ENCODE measurements at regions not wholly inside any gene's neighbourhood (a gene's known extent, or its start where the extent isn't known, plus 50 kb on each side); places are given as distances from the start of the nearest gene placed in this dataset.

GRCh38 chr7:131839967-131840690 lies 283.7 kb upstream of the PODXL start:
- TF ChIP-seq EZH2 (IDR thresholded peaks at IDR 0.05; ENCODE audit: borderline replicate concordance, low read depth, low read length, severe bottlenecking) (no peak), CTCF (IDR thresholded peaks at IDR 0.05; ENCODE audit: borderline replicate concordance, extremely low read depth, low read length, poor library complexity, severe bottlenecking) (no peak)
